ENCODE measurements at regions not wholly inside any gene's neighbourhood (a gene's known extent, or its start where the extent isn't known, plus 50 kb on each side); places are given as distances from the start of the nearest gene placed in this dataset.

GRCh38 chr14:85002846-85003245 lies 527.1 kb upstream of the FLRT2 start:
- TF ChIP-seq MAX (CRISPR knock-in tag; IDR thresholded peaks at IDR 0.05) (no peak), CTCF (IDR thresholded peaks at IDR 0.05) (no peak), ZNF423 (CRISPR knock-in tag; IDR thresholded peaks at IDR 0.05) (no peak), CREB1 (CRISPR knock-in tag; IDR thresholded peaks at IDR 0.05) (no peak), FOXP1 (CRISPR knock-in tag; IDR thresholded peaks at IDR 0.05; ENCODE audit: borderline replicate concordance) (no peak)

Measured in WTC11 (cell line).